ENCODE measurements at regions not wholly inside any gene's neighbourhood (a gene's known extent, or its start where the extent isn't known, plus 50 kb on each side); places are given as distances from the start of the nearest gene placed in this dataset.

DNA sequence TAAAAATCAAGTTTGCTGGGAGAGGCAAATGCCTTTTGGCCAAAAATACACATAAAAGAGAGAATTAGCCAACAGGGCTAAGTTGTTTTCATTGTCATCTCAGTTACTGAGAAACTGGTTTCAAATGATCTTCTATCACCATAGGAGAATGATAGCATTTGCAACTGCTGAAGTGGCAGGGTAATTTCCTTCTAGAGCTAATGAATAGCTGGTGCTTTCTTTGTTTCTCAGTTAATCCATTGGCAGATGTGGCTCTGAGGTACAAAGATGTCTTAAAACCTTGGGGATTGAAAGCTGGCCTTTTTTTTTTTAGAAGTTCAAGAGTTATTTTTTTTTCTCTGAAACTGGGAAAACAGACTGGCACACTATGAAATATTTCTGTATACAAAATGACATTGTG, 332.7 kb upstream of the KLF12 start:
- TF ChIP-seq POLR2AphosphoS5 (IDR thresholded peaks at IDR 0.05; ENCODE audit: low read depth, low read length) (no peak), SIN3A (IDR thresholded peaks at IDR 0.05; ENCODE audit: borderline replicate concordance, insufficient read depth, low read depth, low read length) (no peak)
- TF ChIP-seq, protein P1, sequence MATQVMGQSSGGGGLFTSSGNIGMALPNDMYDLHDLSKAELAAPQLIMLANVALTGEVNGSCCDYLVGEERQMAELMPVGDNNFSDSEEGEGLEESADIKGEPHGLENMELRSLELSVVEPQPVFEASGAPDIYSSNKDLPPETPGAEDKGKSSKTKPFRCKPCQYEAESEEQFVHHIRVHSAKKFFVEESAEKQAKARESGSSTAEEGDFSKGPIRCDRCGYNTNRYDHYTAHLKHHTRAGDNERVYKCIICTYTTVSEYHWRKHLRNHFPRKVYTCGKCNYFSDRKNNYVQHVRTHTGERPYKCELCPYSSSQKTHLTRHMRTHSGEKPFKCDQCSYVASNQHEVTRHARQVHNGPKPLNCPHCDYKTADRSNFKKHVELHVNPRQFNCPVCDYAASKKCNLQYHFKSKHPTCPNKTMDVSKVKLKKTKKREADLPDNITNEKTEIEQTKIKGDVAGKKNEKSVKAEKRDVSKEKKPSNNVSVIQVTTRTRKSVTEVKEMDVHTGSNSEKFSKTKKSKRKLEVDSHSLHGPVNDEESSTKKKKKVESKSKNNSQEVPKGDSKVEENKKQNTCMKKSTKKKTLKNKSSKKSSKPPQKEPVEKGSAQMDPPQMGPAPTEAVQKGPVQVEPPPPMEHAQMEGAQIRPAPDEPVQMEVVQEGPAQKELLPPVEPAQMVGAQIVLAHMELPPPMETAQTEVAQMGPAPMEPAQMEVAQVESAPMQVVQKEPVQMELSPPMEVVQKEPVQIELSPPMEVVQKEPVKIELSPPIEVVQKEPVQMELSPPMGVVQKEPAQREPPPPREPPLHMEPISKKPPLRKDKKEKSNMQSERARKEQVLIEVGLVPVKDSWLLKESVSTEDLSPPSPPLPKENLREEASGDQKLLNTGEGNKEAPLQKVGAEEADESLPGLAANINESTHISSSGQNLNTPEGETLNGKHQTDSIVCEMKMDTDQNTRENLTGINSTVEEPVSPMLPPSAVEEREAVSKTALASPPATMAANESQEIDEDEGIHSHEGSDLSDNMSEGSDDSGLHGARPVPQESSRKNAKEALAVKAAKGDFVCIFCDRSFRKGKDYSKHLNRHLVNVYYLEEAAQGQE (IDR thresholded peaks at IDR 0.05; ENCODE audit: insufficient read depth in 1 of 2, low read depth in 2 of 2, low read length in 1 of 2), result no peak
- TF ChIP-seq, protein P2, sequence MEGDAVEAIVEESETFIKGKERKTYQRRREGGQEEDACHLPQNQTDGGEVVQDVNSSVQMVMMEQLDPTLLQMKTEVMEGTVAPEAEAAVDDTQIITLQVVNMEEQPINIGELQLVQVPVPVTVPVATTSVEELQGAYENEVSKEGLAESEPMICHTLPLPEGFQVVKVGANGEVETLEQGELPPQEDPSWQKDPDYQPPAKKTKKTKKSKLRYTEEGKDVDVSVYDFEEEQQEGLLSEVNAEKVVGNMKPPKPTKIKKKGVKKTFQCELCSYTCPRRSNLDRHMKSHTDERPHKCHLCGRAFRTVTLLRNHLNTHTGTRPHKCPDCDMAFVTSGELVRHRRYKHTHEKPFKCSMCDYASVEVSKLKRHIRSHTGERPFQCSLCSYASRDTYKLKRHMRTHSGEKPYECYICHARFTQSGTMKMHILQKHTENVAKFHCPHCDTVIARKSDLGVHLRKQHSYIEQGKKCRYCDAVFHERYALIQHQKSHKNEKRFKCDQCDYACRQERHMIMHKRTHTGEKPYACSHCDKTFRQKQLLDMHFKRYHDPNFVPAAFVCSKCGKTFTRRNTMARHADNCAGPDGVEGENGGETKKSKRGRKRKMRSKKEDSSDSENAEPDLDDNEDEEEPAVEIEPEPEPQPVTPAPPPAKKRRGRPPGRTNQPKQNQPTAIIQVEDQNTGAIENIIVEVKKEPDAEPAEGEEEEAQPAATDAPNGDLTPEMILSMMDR (IDR thresholded peaks at IDR 0.05), result no peak

Measured in Panc1 (cell line).